AG04449 (cell line): ENCODE measurements at regions not wholly inside any gene's neighbourhood (a gene's known extent, or its start where the extent isn't known, plus 50 kb on each side); places are given as distances from the start of the nearest gene placed in this dataset.
"Not testable (repeated sequence)": the region's sequence is repeated elsewhere in the genome, so short reads cannot be mapped to it uniquely, and the experiment has no call there.

Source experiments
- CTCF ChIA-PET: fragments of 350-600 bp; formaldehyde crosslinking; extraction: SDS; loops from one replicate; lab custom pipeline; 2021; ENCODE audit warnings: antibody characterized with exemption; lab: Yijun Ruan, JAX
- POLR2A ChIA-PET: fragments of 400-600, 350-600 bp; formaldehyde crosslinking; extraction: SDS; loops from one replicate; lab custom pipeline; 2020; ENCODE audit warnings: antibody characterized with exemption, inconsistent platforms; lab: Yijun Ruan, JAX
- DNase-seq: peaks from one replicate; pipeline ENCODE4 v3.0.0-alpha.2; 2010; ENCODE audit warnings: low read depth, low spot score
- H3K4me3 ChIP-seq: 2 replicates; pipeline ENCODE4 v1.5.1; 2011; ENCODE audit warnings: low read depth, mild to moderate bottlenecking, control low read depth, low read length
- TF ChIP-seq, protein P1 (sequence below): IDR thresholded peaks from one replicate; pipeline ENCODE4 v1.5.1; 2011; ENCODE audit warnings: mild to moderate bottlenecking, moderate library complexity, low read length, control low read depth, inconsistent platforms; ENCODE audit not compliant: insufficient read depth; ENCODE audit errors: missing control alignments

DNA sequence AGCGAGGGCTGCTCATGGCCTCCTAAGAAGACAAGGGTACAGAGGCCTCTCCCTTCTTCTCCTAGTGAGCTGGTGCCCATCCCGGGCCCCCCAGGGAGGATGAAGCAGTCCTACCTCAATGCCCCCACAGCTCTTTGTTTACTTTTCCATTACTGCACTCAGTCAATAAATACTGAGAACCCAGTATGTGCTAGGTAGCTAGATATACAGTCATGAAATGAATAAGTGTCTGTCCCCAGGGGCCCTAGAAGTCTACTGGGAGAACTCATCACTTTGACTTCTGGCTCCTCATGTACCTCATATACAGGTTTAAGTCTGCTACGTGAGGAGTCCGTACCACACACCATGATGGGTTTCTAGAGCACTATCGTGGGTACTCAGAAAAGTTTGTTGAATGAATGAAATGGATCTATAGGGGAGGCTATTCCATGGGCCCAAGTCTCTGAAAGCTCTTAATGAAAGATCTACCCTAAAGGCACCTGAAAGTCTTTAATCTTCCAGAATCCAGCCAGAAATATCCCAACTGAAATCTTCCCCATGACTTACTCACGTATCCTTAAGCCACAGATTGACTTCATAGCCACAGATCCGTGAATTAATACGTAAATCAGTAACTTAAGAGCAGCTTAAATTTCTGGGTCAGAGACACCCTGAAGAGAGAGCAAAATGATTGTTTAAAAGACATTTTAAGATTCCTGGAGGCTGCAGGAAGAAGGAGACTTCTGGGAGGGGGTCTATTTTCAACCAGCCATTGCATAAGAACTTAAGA lies 51.6 kb upstream of the POMP start:
- CTCF ChIA-PET, result interaction anchor here (1.3 kb wide), 1 partner anchor 11 kb away, joined by 3 read pairs; no protein-coding TSS in a partner anchor
- POLR2A ChIA-PET, result no interaction called here
- H3K4me3 ChIP-seq, result no peak overlapping the region
- DNase-seq, result no peak
- TF ChIP-seq, protein P1, sequence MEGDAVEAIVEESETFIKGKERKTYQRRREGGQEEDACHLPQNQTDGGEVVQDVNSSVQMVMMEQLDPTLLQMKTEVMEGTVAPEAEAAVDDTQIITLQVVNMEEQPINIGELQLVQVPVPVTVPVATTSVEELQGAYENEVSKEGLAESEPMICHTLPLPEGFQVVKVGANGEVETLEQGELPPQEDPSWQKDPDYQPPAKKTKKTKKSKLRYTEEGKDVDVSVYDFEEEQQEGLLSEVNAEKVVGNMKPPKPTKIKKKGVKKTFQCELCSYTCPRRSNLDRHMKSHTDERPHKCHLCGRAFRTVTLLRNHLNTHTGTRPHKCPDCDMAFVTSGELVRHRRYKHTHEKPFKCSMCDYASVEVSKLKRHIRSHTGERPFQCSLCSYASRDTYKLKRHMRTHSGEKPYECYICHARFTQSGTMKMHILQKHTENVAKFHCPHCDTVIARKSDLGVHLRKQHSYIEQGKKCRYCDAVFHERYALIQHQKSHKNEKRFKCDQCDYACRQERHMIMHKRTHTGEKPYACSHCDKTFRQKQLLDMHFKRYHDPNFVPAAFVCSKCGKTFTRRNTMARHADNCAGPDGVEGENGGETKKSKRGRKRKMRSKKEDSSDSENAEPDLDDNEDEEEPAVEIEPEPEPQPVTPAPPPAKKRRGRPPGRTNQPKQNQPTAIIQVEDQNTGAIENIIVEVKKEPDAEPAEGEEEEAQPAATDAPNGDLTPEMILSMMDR, result no peak

DNA sequence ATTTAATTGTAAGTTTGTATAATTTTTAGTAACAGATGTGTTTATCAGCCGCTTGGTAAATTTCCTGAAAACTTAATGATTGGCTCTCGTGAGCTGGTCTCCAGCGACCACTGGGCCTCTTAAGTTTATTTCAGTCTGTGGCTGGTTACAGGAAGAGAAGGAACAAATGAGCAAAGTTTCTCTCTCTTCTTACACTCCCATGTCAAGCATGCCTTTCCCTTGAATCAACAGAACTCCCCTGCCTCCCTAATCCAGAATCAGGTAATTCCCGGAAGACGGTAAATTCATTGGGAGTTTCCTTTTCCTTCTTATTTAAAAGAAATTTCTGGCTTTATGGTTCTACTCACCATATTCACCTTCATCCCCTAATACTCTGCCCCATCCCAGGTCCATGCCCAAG lies 52.5 kb upstream of the POMP start:
- CTCF ChIA-PET, result interaction anchor here (1.3 kb wide), 1 partner anchor 11 kb away, joined by 3 read pairs; no protein-coding TSS in a partner anchor

DNA sequence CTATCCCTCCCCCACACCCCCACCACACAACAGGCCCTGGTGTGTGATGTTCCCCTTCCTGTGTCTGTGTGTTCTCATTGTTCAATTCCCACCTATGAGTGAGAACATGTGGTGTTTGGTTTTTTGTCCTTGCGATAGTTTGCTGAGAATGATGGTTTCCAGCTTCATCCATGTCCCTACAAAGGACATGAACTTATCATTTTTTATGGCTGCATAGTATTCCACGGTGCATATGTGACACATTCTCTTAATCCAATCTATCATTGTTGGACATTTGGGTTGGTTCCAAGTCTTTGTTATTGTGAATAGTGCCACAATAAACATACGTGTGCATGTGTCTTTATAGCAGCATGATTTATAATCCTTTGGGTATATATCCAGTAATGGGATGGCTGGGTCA lies 53.8 kb upstream of the POMP start:
- CTCF ChIA-PET, DNase-seq, H3K4me3 ChIP-seq, POLR2A ChIA-PET: not testable (repeated sequence)

More for the DNA sequence above, 52.5 kb upstream of the POMP start:
- no peak overlapping the region for H3K4me3 ChIP-seq
- DNase-seq, result no peak
- TF ChIP-seq, protein P1, result no peak
- POLR2A ChIA-PET, result no interaction called here

DNA sequence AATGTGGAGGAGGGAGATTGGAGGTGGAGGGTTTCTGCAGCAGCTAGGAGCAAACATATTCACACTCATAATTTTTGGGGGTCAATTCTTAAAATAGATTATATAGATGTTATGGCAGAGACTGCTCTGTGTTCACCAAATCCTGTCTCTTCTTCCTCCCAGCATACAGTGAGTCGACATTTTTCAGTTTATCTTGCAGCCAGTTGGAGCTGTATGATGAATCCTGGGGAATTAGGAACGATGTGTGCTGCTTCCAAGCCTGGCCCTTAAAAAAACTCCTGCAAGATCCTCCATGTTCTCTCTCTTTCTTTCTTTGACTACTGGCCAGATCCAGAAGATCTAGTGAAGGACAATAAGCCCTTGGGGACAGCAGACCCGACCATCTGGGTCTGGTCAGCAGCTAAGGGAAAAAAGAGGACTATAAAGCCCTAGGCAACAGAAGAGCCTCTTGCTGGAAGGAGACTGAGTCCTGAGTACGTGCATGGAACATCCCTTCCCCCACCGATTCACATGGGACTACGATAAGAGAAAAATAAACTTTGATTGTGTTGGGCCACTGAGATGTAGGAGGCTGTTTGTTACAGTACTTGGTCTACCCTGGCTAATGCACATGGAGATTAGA lies 55.8 kb upstream of the POMP start:
- no peak for DNase-seq
- CTCF ChIA-PET, result no interaction called here
- TF ChIP-seq, protein P1, result no peak
- POLR2A ChIA-PET, result no interaction called here
- H3K4me3 ChIP-seq, result no peak overlapping the region

DNA sequence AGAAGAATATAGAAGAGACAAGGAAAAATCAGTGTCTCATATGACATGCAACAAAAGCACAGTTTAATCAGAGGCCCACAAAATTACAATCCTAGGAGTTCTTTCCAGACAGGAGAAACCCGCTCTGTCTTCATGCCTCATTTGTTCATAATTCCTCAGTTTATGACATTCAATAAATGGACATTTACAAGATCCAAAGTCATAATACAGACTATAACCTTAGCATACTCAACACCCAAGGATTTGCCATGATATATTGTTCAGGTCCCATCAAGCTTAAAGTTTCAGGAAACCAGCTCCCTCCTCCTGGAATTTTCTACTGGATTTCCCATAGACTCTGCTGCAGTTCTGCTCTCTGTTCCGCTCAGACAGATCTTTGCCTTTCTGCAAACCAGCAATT lies 56.4 kb upstream of the POMP start:
- DNase-seq, result no peak
- no peak overlapping the region for H3K4me3 ChIP-seq
- TF ChIP-seq, protein P1, result no peak
- POLR2A ChIA-PET, result no interaction called here
- CTCF ChIA-PET, result no interaction called here

DNA sequence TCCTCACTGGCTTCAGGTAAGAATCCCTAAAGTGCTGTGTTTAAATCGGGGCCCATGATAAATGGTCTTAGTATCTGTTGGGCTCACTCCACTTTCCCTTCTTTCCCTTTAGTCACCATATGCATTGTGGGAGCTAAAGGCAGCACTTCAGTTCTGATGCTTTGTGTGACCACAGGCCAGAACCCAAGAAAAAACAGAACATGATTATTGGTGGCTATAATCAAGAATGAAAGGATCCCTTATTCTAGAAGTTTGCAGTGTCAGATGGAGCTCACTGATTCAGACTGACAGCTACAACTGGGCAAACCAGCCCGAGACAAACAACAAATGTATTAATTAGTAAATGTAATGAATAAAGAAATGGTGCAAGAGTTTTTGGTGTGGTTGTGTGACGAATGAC lies 57.3 kb upstream of the POMP start:
- POLR2A ChIA-PET, result no interaction called here
- TF ChIP-seq, protein P1, result no peak
- CTCF ChIA-PET, result interaction anchor here (1.1 to 1.6 kb wide), 2 partner anchors 9 to 11 kb away, joined by 3 read pairs; no protein-coding TSS in a partner anchor

More for the DNA sequence above, 57.3 kb upstream of the POMP start:
- H3K4me3 ChIP-seq, result no peak overlapping the region
- DNase-seq, result no peak
